22Rv1 (cell line): ENCODE measurements at regions not wholly inside any gene's neighbourhood (a gene's known extent, or its start where the extent isn't known, plus 50 kb on each side); places are given as distances from the start of the nearest gene placed in this dataset.

Source experiments
- H3K27ac ChIP-seq: fragments of 450-650 bp; 2 replicates; pipeline ENCODE4 v1.5.1; 2017
- CTCF ChIP-seq: fragments of 450-650 bp; IDR thresholded peaks from 2 replicates; pipeline ENCODE4 v1.5.1; 2017; ENCODE audit warnings: mild to moderate bottlenecking
- ZFX ChIP-seq: fragments of 450-650 bp; IDR thresholded peaks from 2 replicates; pipeline ENCODE4 v1.6.1; 2017; ENCODE audit warnings: antibody characterized with exemption, borderline replicate concordance

GRCh38 chr18:56233595-56233994 is 404.8 kb downstream of the TXNL1 start:
- no peak overlapping the region for H3K27ac ChIP-seq
- TF ChIP-seq CTCF (no peak), ZFX (no peak)

- no peak for TF ChIP-seq ZFX
- TF ChIP-seq CTCF = no peak
- H3K27ac ChIP-seq = no peak overlapping the region
Observed at GRCh38 chr18:56226025-56226424, 412.4 kb downstream of the TXNL1 start.

- H3K27ac ChIP-seq = no peak overlapping the region
- TF ChIP-seq ZFX (no peak), CTCF (no peak)
Observed at GRCh38 chr18:56224669-56225561, 413.5 kb downstream of the TXNL1 start.

- no peak for TF ChIP-seq ZFX
- TF ChIP-seq CTCF = no peak
- H3K27ac ChIP-seq = no peak overlapping the region
Observed at GRCh38 chr18:56221195-56222065, 417.0 kb downstream of the TXNL1 start.

- no peak for TF ChIP-seq CTCF
- TF ChIP-seq ZFX = no peak
- no peak overlapping the region for H3K27ac ChIP-seq
Observed at GRCh38 chr18:56217406-56217805, 421.0 kb downstream of the TXNL1 start.

GRCh38 chr18:56214706-56215105 is 423.7 kb downstream of the TXNL1 start:
- no peak for TF ChIP-seq CTCF
- TF ChIP-seq ZFX = no peak
- no peak overlapping the region for H3K27ac ChIP-seq
